ENCODE measurements at regions not wholly inside any gene's neighbourhood (a gene's known extent, or its start where the extent isn't known, plus 50 kb on each side); places are given as distances from the start of the nearest gene placed in this dataset.

GRCh38 chr5:158421319-158421718, 562.4 kb upstream of the CLINT1 start:
- TF ChIP-seq EZH2 (IDR thresholded peaks at IDR 0.05) (no peak), POLR2AphosphoS5 (IDR thresholded peaks at IDR 0.05; ENCODE audit: borderline replicate concordance, low read depth, low read length) (no peak)

Data from SK-N-MC (cell line).